ENCODE measurements at regions not wholly inside any gene's neighbourhood (a gene's known extent, or its start where the extent isn't known, plus 50 kb on each side); places are given as distances from the start of the nearest gene placed in this dataset.
A peak's percentile ranks its signal among the peaks of the same experiment; 100 is the strongest.

- DNase-seq: no peak
Measured at GRCh38 chr6:33950891-33951889, 147.4 kb upstream of the MLN start.

DNA sequence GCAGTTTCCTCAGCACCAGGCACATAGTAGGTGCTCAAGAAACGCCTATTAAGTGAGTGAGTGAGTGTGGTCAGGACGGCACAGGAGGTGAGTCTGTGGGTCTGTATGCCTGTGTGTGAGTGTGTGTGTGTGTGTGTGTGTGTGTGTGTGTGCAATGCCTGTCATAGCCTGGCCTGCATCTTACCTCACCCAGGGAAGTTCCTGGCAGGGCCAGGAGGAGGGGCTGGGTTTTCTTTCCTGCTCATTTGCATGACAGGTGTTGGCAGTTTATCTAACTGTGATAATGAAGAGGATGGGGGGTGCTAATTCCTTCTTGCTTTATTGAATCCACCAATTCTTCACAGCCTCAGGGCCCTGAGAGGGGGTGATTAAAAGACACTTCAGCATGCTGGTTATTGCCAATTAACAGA lies 146.7 kb upstream of the MLN start:
- DNase-seq: no peak

DNA sequence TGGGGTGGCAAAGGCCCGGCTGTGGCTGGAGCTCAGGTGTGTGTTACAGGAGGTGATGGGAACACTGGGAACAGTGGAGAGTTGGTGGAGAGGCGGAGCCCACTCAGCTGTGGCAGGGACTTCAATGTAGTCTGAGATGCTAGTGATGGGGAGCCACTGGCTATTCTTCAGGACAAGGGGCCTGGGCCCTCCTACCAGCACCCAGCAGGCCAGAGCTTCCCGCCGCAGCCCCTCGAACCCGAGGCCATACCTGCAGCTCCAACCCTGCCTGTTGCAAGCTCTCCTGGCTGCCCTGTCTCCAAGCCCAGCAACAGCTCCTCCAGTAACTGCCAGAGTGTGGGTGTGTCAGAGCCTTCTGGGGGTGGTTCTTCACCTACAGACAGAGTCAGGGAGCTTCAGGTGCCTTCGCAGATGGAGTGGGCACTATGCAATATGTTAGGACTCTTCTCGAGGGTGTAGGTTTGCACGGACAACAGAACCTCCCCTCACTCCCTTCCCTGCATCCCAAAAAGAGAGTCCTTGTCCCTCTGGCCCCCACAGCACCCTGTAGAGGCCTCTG lies 146.2 kb upstream of the MLN start:
- no peak for DNase-seq

DNA sequence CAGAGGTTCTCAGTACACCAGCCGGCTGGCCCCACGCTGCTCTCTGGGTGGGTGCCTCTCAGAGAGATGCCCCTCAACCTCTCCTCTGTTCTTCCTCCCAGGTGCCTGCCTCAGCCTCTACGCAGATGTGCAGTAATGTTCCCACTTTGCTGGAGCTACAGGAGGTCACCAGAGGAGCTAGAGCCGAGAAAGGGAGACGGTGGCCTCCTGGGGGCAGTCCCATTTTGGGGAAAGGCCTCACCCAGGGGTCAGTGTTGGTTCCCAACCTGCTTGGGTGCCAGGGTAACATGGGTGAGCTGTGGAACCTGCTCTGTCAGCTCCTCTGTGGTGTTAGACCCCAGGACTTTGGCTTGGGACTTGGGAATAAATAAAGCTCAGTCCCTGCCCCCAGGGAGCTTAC lies 145.3 kb upstream of the MLN start:
- no peak for DNase-seq

DNA sequence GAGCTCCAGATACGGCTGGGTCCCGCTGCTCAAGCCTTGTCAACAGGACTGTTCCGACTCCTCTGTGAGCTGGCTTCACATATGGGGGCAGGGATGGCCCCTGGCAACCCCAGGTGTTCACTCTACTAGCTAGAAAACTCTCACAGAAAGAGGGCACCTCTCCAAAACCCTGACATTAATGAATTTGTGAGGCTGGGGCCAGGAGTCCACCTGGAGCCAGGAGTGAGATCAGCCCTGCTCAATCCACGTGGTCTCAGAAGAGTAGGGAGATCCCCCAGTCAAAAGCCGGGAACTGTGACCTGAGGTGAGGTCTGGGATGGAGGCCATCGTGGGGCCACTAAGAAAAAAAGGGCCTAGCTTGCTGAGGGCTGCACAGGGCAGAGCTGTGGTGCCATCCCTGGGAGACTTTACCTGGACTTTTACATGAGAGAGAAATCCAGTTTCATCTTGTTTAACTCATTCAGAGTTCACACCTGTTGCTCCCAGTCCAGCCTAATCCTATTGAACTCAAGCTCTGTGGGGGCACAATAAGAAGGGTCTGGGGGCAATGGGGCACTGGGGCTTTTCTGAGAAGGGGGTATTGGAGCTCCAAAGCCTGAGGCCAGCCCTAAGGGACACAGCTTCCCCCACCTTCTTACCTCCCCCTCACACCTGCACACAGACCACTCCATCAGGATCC lies 144.3 kb upstream of the MLN start:
- DNase-seq: no peak

- DNase-seq: no peak
Measured at GRCh38 chr6:33947047-33947446, 143.2 kb upstream of the MLN start.

DNA sequence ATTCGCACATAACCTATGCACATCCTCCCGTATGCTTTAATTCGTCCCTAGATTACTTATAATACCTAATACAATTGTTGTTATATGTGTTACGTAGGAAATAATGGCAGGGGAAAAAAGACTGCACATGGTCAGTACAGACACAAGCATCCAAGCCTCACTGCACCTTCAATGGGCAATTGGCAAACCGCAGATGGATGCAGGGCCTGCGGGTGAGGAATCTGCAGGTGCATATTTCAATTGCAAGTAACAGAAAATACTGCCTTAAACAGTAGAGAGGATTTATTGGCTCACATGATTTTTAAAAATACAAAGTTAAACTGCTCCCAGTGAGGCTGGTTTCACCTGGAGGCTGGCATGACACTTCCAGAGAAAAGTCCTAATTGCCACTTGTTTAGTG lies 142.1 kb upstream of the MLN start:
- no peak for DNase-seq

- no peak for DNase-seq
Measured at GRCh38 chr6:33944686-33945411, 141.0 kb upstream of the MLN start.

DNA sequence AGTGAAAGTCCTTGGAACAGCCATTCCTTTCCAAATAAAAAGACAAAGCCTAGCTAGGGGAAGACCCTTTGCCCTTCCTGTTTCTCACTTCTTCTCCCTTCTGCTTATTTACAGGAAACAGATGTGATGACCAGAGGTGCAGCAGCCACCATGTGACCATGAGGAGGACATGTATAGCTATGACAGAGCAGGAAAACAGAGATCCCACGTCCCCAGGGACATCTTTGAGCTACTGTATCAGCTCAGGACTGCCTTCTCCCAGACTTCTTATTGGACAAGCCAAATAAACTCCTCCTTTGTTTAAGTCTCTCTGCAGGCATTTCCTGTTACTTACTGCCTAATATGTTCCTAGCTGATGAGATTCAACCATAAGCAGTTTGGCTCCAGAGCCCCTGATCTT lies 133.1 kb upstream of the MLN start:
- DNase-seq: no peak

DNA sequence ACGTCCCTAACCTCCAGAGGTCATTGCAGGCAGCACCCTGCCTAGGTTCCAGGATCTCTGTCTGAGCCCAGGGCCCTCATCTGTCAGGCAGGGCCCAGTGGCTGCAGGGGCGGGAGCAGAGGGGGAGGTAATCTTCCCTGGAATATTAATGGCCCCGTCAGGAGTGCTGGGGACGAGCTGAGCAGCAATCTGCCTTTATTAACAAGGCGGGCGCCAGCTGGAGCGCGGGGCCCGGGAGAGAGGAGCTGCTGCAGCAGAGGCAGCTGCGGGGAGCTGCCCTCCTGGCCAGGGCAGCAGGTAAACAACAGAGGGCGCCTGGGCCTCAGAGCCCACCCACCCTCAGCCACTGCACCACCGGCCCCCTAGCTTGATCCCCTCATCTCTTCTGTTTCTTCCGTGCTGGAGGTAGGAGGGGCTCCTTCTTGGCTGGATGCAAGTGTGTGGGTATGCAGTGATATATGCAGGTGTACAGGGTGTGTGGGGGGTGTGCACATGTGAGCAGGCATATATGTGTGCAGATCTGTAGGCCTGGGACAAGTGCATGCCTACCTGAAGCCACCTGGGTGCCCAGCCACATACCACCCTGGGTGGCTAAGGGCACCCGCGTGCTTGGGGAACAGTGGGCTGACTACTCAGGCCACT lies 131.8 kb upstream of the MLN start:
- DNase-seq: peak; percentile 65

DNA sequence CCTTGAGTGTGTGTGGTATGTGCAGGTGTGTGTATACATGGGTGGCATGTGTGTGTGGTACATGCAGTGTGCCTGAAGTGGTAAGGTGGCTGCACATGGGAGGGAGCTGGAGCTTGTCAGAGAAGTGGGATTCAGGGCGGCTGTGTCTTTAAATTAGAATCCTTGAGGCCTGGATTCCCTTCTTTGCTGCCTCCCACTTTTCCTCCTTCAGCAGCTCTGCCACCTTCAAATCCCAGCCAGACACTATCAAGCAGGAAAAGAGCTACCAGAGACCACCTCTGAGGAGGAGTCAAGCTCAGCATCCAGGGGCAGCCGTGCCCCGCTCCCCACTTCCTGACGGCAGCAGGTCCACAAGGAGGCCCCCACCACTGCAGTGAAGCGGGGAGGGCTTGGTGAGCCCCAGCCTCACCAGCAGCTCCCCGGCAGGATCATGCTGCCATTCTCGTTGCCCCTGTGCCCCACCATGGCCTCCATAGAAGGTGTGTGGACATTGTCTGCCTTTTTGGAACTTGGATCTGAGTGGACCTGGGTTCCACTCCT lies 131.0 kb upstream of the MLN start:
- no peak for DNase-seq

GRCh38 chr6:33933101-33933500 lies 129.3 kb upstream of the MLN start:
- no peak for DNase-seq

GRCh38 chr6:33931799-33932198 lies 128.0 kb upstream of the MLN start:
- no peak for DNase-seq

DNA sequence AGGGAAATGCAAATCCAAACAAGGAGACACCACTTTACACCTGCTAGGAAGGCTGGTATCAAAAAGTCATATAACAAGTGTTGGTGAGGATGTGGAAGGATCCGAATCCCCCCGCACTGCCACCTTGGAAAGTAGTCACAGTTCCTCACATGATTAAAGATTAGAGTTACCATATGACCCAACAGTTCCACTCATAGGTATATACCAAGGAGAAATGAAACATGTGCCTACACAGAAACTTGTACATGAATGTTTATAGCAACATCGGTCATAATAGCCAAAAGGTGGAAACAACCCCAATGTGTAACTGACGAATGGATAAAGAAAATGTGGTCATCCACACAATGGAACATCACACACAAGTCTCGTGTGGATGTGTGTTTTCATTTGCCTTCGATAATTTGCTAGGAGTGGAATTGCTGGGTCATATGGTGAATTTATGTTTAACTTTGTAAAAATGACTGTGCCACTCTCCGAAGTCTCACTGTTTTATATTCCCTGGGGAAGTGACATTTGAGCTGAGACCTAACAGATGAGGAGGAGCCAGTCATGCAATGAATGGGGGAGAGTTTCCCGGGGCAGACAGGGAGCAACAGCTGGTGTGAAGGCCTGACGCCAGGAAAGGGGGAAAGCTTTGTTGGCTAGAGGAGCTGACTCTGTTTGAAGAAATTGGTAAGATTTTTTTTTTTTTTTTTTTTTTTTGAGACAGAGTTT lies 125.9 kb upstream of the MLN start:
- no peak for DNase-seq

DNA sequence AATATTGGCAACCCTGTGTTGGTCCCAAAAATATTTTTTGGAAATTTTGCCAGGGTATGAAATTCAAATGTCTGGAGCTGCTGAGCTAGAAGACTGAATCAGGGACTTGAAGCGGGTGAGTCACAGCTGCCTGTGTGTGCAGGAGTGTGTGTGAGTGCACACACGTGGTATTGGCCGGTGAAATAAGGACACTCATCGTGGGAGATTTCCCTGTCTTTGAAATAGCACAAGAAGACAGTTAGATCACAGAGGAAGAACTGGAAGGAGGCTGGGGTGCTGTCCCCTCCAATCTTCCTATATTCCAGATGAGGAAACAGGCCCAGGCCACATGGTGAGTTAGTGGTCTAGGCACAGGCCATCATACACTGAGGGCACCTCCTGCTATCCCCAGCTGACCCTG lies 123.8 kb upstream of the MLN start:
- DNase-seq: no peak

DNA sequence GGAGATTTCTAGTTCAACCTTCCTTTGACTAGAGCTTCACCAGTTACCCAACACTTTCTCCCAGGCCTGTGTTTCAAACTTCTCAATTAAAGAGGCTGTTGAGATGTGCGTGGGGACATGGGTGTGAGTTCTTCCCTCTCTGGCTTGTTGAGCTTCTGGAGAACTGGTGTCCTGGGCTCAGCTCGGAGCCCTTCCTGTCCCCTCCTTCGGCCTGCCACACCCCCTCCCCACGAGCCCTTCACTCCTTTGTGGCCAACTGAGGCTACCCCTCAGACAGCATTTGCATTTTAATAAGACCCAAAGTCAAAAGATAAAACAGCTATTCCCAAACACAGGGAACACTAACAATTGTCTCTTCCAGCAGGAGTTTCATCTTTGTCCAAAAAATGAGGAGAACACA lies 123.3 kb upstream of the MLN start:
- DNase-seq: no peak

DNA sequence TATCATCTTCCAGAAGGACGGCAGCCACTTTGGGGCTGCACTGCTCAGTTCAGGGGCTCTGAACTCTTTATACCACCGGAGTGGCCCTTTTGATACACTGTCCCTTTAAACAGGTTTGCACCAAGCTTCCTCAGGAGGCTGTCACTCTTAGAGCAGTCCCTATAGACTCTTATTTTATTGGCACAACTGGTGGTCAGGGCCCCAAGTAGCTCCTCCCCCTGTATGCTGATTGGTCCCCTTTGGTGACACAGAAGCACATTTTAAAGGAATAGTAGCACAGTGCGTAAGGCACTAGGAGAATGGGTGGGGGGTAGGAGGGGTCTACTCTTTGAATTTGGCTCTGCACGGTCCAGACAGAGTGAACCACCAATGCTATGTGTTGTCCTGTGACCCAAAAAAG lies 122.6 kb upstream of the MLN start:
- peak; percentile 45 for DNase-seq

DNA sequence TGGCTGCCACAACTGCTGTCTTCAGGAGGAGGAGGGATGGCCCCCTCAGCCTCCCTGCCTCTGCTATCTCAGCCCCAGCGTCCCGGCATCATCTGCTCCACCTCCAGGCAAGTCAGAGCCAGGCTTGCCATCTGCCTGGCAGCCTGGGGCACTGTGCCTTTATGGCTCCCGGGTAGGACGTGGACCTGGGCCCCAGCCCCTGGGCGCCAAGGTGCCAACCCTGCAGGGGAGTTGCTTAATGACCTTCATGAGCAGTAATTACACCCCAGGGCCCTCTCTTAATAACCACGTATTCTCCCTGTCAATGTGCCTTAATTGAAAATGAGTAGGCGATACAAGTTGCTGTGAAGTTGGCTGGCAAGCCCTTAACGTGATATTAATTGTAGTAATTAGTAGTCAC lies 122.1 kb upstream of the MLN start:
- DNase-seq: peak; percentile 40

DNA sequence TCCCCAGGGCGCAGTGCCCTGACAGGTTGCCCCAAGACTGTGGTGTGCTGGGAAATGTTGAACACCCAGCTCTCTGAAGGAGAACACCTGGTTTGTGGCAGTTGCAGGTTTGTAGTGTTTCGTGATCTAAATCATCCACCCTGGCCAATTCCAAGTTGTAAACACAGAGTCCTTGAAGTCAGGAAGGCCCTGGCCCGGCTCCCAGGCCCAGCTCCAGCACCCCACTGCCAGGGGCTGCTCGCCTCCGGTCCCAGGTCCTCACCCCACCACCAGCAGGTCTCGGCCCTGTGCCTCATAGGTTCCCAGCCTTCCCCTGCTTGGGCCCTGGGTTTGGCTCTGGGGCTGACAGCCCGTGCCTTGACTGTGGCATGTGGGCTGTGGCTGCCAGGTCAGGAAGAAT lies 121.4 kb upstream of the MLN start:
- DNase-seq: no peak

DNA sequence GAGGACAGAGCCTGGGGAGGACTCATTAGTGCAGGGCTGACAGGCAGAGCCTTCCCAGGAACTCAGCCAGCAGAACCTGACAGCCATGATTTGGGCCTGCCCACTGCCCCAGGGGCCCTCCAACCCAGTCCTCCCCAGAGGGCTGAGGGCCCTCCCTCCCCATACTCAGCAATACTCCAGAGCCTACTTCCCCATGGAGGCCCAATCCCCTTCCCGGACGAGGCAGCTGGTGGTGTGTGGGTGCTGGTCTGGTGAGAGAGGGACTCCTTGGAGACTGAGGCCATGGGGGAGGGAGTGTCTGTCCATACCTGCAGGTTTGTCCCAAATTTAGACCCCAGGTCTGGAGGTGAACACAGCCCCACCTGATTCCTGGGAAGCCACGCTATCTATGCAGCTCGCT lies 120.9 kb upstream of the MLN start:
- DNase-seq: no peak

- DNase-seq: no peak
Measured at GRCh38 chr6:33923857-33924514, 120.2 kb upstream of the MLN start.
